Stimulated activated CD4-positive, alpha-beta T cell treated with anti-CD3 and anti-CD28 coated beads, Interleukin-12 subunit alpha, Interleukin-12 subunit beta, amount 100 ng/mL, for 24 hours (primary cell): ENCODE measurements at regions not wholly inside any gene's neighbourhood (a gene's known extent, or its start where the extent isn't known, plus 50 kb on each side); places are given as distances from the start of the nearest gene placed in this dataset.

ENCODE experiments used
- DNase-seq, 2 experiments: peaks; one replicate each; pipeline ENCODE4 v3.0.0-alpha.2; 2020; ENCODE audit warnings: low read depth in 2 of 2

DNA sequence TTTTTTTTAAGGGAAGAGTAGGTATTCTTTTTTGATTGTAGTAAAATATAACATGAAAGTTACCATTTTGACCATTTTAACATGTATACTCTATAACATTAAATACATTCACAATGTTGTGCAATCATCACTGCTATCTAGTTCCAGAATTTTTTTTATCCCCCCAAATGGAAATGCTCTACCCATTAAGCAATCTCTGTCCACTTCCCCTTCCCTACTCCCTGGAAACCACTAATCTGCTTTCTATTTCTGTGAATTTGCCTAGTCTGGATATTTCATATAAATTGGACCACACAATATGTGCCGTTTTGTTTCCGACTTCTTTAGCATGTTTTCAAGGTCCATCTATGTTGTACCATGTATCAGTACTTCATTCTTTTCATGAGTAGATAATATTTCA, 429.5 kb downstream of the TLE1 start:
- DNase-seq = no peak

GRCh38 chr9:81256368-81256767, 433.0 kb downstream of the TLE1 start:
- no peak for DNase-seq

- DNase-seq = no peak
Observed at GRCh38 chr9:81250606-81251005, 438.7 kb downstream of the TLE1 start.

- no peak for DNase-seq
Observed at GRCh38 chr9:81250041-81250440, 439.3 kb downstream of the TLE1 start.

GRCh38 chr9:81245254-81245956, 443.9 kb downstream of the TLE1 start:
- DNase-seq = no peak

GRCh38 chr9:81244631-81245030, 444.7 kb downstream of the TLE1 start:
- no peak for DNase-seq

GRCh38 chr9:81242866-81243265, 446.5 kb downstream of the TLE1 start:
- DNase-seq = no peak

DNA sequence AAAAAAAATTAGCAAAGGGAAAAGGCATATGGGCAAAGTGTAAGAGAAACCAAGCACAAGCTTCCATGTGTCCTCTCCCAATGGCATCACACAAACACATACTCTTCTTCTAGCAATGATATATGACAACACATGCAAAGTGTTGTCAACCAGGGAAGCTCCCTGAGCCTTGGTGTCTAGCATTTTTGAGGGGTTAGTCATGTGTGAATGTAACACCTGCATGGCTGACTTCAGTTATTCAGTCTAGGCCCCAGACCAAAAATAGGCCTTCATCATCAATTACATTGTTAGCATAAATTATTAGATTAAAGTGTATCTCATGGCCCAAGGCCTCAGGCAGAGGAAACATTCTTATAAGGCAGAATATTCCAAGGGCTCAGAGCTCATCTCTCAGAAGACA, 450.0 kb downstream of the TLE1 start:
- DNase-seq = no peak

- no peak for DNase-seq
Observed at GRCh38 chr9:81237565-81238231, 451.6 kb downstream of the TLE1 start.

GRCh38 chr9:81234924-81235610, 454.3 kb downstream of the TLE1 start:
- no peak for DNase-seq

- DNase-seq = no peak
Observed at GRCh38 chr9:81231011-81231410, 458.3 kb downstream of the TLE1 start.

GRCh38 chr9:81227507-81228245, 461.7 kb downstream of the TLE1 start:
- no peak for DNase-seq

- DNase-seq = no peak
Observed at GRCh38 chr9:81225596-81225995, 463.8 kb downstream of the TLE1 start.

DNA sequence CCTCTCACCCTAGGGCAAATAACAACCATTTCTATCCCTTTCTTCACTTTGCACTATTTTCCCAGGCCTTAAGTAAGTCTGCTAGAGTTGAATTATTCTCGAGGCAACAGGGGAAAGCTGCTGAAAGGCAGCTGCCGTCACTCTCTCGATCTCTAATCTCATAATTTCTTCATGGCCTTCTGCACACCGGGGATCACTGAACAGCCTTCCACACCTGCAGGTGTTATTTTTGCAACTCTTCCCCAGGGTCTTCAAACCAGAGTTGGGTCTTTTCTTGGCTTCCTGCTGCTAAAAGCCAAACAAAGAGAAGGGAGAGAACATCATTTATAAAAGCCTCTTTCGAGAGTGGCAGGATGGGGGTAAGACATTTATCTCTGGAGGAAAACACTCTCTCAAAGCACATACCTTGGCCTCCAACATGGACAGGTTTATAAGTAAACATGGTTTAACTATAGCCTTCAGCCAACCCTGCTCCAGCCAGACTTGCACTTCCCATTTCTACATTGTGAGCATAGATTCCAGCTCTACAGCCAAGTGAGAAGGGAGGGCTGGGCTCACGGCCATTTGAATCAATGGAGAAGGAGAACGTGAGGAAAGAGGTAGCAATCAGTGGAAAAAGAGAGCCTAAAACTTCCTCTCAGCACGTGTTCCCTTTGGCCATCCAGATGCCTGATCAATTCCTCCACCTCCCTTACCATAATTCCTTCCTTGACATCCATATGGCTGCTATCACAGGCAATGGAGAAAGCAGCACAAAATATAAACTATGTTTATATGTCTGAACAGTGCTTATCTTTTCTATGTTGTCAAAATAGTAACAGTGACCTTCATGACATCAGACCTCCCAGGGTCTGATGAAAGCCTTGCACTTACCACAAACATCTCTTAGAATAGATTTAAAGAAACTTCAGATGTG, 464.9 kb downstream of the TLE1 start:
- no peak for DNase-seq

DNA sequence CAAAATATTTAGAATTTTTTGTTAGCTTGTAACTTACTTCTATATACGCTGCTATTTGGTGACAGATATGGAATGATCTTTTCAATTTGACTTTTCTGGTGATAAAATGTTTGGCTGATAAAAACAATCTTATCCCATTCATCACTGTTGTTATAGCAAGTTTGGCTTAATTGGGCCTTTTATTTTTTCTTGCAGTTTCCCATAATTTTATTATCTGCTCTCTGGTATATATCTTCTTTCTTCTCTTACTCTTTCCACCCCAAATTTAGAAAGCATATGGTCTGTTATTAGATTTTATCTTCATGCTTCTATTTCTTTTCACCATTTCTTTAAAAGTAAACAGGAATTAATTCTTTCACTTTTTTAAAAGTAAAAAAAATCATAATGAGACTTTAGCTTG, 474.4 kb downstream of the TLE1 start:
- no peak for DNase-seq

- DNase-seq = no peak
Observed at GRCh38 chr9:81213456-81213855, 475.9 kb downstream of the TLE1 start.

GRCh38 chr9:81211741-81212140, 477.6 kb downstream of the TLE1 start:
- no peak for DNase-seq

- no peak for DNase-seq
Observed at GRCh38 chr9:81207651-81208050, 481.7 kb downstream of the TLE1 start.

DNA sequence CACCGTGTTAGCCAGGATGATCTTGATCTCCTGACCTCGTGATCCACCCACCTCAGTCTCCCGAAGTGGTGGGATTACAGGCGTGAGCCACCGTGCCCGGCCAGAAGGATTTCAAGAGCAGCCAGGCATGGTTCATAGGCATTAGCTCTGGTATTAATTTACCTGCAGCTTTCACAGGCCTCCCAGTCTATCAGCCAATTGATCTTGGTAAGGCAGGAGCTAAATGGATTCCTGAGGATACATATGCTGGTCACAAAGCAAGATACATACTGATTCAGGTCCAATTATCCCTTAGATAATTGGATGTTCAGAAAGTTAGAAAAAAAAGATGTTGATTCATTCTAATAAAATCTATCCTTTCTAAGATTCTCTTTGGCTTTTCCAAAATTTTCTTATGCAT, 487.1 kb downstream of the TLE1 start:
- no peak for DNase-seq

DNA sequence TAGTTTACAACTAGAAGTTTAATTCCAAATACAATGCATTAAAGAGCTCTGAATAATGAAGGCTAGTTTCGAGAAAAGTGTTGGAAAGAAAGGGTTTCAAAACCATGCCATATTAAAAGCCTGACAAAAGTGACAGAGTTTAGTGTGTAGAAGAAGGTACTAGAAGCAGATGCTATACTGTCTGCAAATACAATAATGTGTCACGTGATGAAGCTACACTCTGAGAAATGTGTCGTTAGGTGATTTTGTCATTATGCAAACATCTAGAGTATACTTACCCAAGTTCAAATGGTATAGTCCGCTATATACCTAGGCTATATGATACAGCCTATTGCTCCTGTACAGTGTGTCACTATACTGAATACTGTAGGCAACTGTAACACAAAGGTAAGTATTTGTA, 494.1 kb downstream of the TLE1 start:
- DNase-seq = no peak
